ENCODE measurements at regions not wholly inside any gene's neighbourhood (a gene's known extent, or its start where the extent isn't known, plus 50 kb on each side); places are given as distances from the start of the nearest gene placed in this dataset.

- H3K4me1 ChIP-seq (ENCODE audit: control insufficient read depth in 1 of 2, insufficient read depth in 2 of 2, low read length in 2 of 2), result no peaks in the 10 kb centered on the region
- intact Hi-C loops (cut with micrococcal nuclease), result no loop called here
- H4K20me1 ChIP-seq (ENCODE audit: insufficient read depth, low read length), result no peaks in the 10 kb centered on the region
- Mint-ChIP-seq H3K4me1 (no peaks in the 10 kb centered on the region), H3K27ac (no peak overlapping the region), H3K27me3 (ENCODE audit: low read depth in 3 of 3) (peaks cover 1 to 12% (median 3%) of the 10 kb centered on the region in 3 donors), H3K9me3 (peaks cover 0 to 6% (median 4%) of the 10 kb centered on the region in 7 donors), H3K36me3 (no peaks in the 10 kb centered on the region), H3K4me3 (no peak overlapping the region)
- no peak overlapping the region for H3K4me3 ChIP-seq (replicated peaks in 1 of 3; ENCODE audit: low read depth in 2 of 3, low read length in 3 of 3)
- no peaks in the 10 kb centered on the region for H3K9me3 ChIP-seq (replicated peaks in 1 of 2; ENCODE audit: control insufficient read depth in 1 of 2, insufficient read depth in 1 of 2, low read length in 2 of 2)
- no peak for DNase-seq
- no peak for TF ChIP-seq CTCF (IDR thresholded peaks at IDR 0.05)
- WGBS (ENCODE audit: insufficient coverage), result 88% methylated on average over 3 of the region's 7 CpGs
- no peak overlapping the region for H3K9ac ChIP-seq (ENCODE audit: insufficient read depth, low read length, poor library complexity, severe bottlenecking)
- H3K27me3 ChIP-seq (ENCODE audit: control insufficient read depth in 2 of 2, insufficient read depth in 2 of 2, low read length in 2 of 2), result no peaks in the 10 kb centered on the region
- no peak overlapping the region for H2AFZ ChIP-seq (ENCODE audit: insufficient read depth, low read depth, low read length, poor library complexity, severe bottlenecking)
- H3K79me2 ChIP-seq (ENCODE audit: insufficient read depth, low read length), result no peaks in the 10 kb centered on the region
- no peak overlapping the region for H3K4me2 ChIP-seq (replicated peaks; ENCODE audit: extremely low read depth, low read length, poor library complexity, severe bottlenecking)
- no peak overlapping the region for H3K27ac ChIP-seq (ENCODE audit: low read depth in 1 of 2, low read length in 2 of 2)
- H3K36me3 ChIP-seq (replicated peaks in 1 of 2; ENCODE audit: control insufficient read depth in 1 of 2, insufficient read depth in 2 of 2, low read length in 2 of 2), result no peaks in the 10 kb centered on the region
Measured at GRCh38 chr2:44829771-44830170, 111.7 kb upstream of the SIX3 start.

GRCh38 chr2:44833171-44834069 lies 108.1 kb upstream of the SIX3 start:
- no peak overlapping the region for H3K27ac ChIP-seq (ENCODE audit: low read depth in 1 of 2, low read length in 2 of 2)
- H3K9me3 Mint-ChIP-seq, result peaks cover 0 to 6% (median 4%) of the 10 kb centered on the region in 7 donors

More at GRCh38 chr2:44833171-44834069, 108.1 kb upstream of the SIX3 start:
- H3K27me3 ChIP-seq (ENCODE audit: control insufficient read depth in 2 of 2, insufficient read depth in 2 of 2, low read length in 2 of 2), result no peaks in the 10 kb centered on the region
- Mint-ChIP-seq H3K27ac (no peak overlapping the region), H3K4me1 (no peaks in the 10 kb centered on the region), H3K36me3 (no peaks in the 10 kb centered on the region), H3K4me3 (no peak overlapping the region), H3K27me3 (ENCODE audit: low read depth in 3 of 3) (peaks cover 1 to 7% (median 3%) of the 10 kb centered on the region in 3 donors)
- H3K4me2 ChIP-seq (replicated peaks; ENCODE audit: extremely low read depth, low read length, poor library complexity, severe bottlenecking), result no peak overlapping the region
- intact Hi-C loops (cut with micrococcal nuclease), result no loop called here
- H3K4me3 ChIP-seq (replicated peaks in 1 of 3; ENCODE audit: low read depth in 2 of 3, low read length in 3 of 3), result no peak overlapping the region
- no peaks in the 10 kb centered on the region for H3K79me2 ChIP-seq (ENCODE audit: insufficient read depth, low read length)
- no peaks in the 10 kb centered on the region for H3K9me3 ChIP-seq (replicated peaks in 1 of 2; ENCODE audit: control insufficient read depth in 1 of 2, insufficient read depth in 1 of 2, low read length in 2 of 2)
- H3K9ac ChIP-seq (ENCODE audit: insufficient read depth, low read length, poor library complexity, severe bottlenecking), result no peak overlapping the region
- no peak for TF ChIP-seq CTCF (IDR thresholded peaks at IDR 0.05)
- H3K36me3 ChIP-seq (replicated peaks in 1 of 2; ENCODE audit: control insufficient read depth in 1 of 2, insufficient read depth in 2 of 2, low read length in 2 of 2), result no peaks in the 10 kb centered on the region
- H4K20me1 ChIP-seq (ENCODE audit: insufficient read depth, low read length), result no peaks in the 10 kb centered on the region
- no peak overlapping the region for H2AFZ ChIP-seq (ENCODE audit: insufficient read depth, low read depth, low read length, poor library complexity, severe bottlenecking)
- WGBS (ENCODE audit: insufficient coverage), result 60% methylated on average over 4 of the region's 6 CpGs
- no peaks in the 10 kb centered on the region for H3K4me1 ChIP-seq (ENCODE audit: control insufficient read depth in 1 of 2, insufficient read depth in 2 of 2, low read length in 2 of 2)
- no peak for DNase-seq

Measured in CD14-positive monocyte (primary cell).